ENCODE measurements at regions not wholly inside any gene's neighbourhood (a gene's known extent, or its start where the extent isn't known, plus 50 kb on each side); places are given as distances from the start of the nearest gene placed in this dataset.
A peak's percentile ranks its signal among the peaks of the same experiment; 100 is the strongest.

GRCh38 chrX:9148615-9149399 is 114.9 kb upstream of the FAM9B start:
- Histone ChIP-seq H3K27me3 (no peaks in the 10 kb centered on the region), H3K4me3 (no peak overlapping the region), H3K36me3 (no peaks in the 10 kb centered on the region), H3K9me3 (no peaks in the 10 kb centered on the region), H3K27ac (peak overlapping the region in 1 of 4 donors; percentile 35), H3K4me1 (no peaks in the 10 kb centered on the region)
- no peak for TF ChIP-seq POLR2A (IDR thresholded peaks at IDR 0.05)
- no peak for TF ChIP-seq CTCF (IDR thresholded peaks at IDR 0.05)
- no peak for DNase-seq

- Histone ChIP-seq H3K36me3 (no peaks in the 10 kb centered on the region), H3K4me1 (no peaks in the 10 kb centered on the region), H3K9me3 (no peaks in the 10 kb centered on the region), H3K27me3 (no peaks in the 10 kb centered on the region), H3K4me3 (no peak overlapping the region), H3K27ac (peak overlapping the region in 1 of 4 donors; percentile 35)
- no peak for DNase-seq
- TF ChIP-seq CTCF (IDR thresholded peaks at IDR 0.05) (no peak), POLR2A (IDR thresholded peaks at IDR 0.05) (no peak)
These were observed 115.7 kb upstream of the FAM9B start for GRCh38 chrX:9149501-9150245.

GRCh38 chrX:9151772-9152307 is 117.9 kb upstream of the FAM9B start:
- Histone ChIP-seq H3K27ac (no peak overlapping the region), H3K36me3 (no peaks in the 10 kb centered on the region), H3K9me3 (no peaks in the 10 kb centered on the region), H3K4me1 (no peaks in the 10 kb centered on the region), H3K27me3 (no peaks in the 10 kb centered on the region), H3K4me3 (no peak overlapping the region)
- DNase-seq = no peak
- TF ChIP-seq POLR2A (IDR thresholded peaks at IDR 0.05) (no peak), CTCF (IDR thresholded peaks at IDR 0.05) (no peak)

GRCh38 chrX:9153300-9153699 is 119.4 kb upstream of the FAM9B start:
- Histone ChIP-seq H3K36me3 (no peaks in the 10 kb centered on the region), H3K27ac (no peak overlapping the region), H3K27me3 (no peaks in the 10 kb centered on the region), H3K9me3 (no peaks in the 10 kb centered on the region), H3K4me1 (no peaks in the 10 kb centered on the region), H3K4me3 (no peak overlapping the region)
- TF ChIP-seq POLR2A (IDR thresholded peaks at IDR 0.05) = no peak
- TF ChIP-seq CTCF (IDR thresholded peaks at IDR 0.05) = no peak
- DNase-seq = no peak

- Histone ChIP-seq H3K36me3 (no peaks in the 10 kb centered on the region), H3K27me3 (no peaks in the 10 kb centered on the region), H3K4me3 (no peak overlapping the region), H3K9me3 (no peaks in the 10 kb centered on the region), H3K27ac (no peak overlapping the region), H3K4me1 (no peaks in the 10 kb centered on the region)
- TF ChIP-seq CTCF (IDR thresholded peaks at IDR 0.05) (no peak), POLR2A (IDR thresholded peaks at IDR 0.05) (no peak)
- DNase-seq = no peak
These were observed 124.7 kb upstream of the FAM9B start for GRCh38 chrX:9158611-9159010.
